Neural cell (in vitro differentiated cells): ENCODE measurements at regions not wholly inside any gene's neighbourhood (a gene's known extent, or its start where the extent isn't known, plus 50 kb on each side); places are given as distances from the start of the nearest gene placed in this dataset.

ENCODE experiments used
- CTCF ChIP-seq: fragments of 450-650 bp; IDR thresholded peaks from 2 replicates; pipeline ENCODE4 v1.5.1; 2014; ENCODE audit warnings: antibody characterized with exemption, mild to moderate bottlenecking, moderate library complexity; ENCODE audit not compliant: poor library complexity, severe bottlenecking
- EP300 ChIP-seq: fragments of 450-650 bp; conservative IDR thresholded peaks from 2 replicates; pipeline ENCODE4 v1.6.1; 2014; ENCODE audit warnings: antibody characterized with exemption, mild to moderate bottlenecking, moderate library complexity; ENCODE audit not compliant: poor library complexity, severe bottlenecking
- EZH2 ChIP-seq: fragments of 200-600, 300-800 bp; shearing (Covaris generic), sonication (generic); IDR thresholded peaks from 2 replicates; pipeline ENCODE4 v1.6.1; 2014; ENCODE audit warnings: antibody characterized with exemption, low read length, borderline replicate concordance, mild to moderate bottlenecking; ENCODE audit not compliant: insufficient read depth, poor library complexity, severe bottlenecking
- POLR2AphosphoS5 ChIP-seq: IDR thresholded peaks from 2 replicates; pipeline ENCODE4 v1.6.1; 2012

GRCh38 chr6:148142821-148143220 lies 199.8 kb upstream of the SASH1 start:
- TF ChIP-seq CTCF (no peak), POLR2AphosphoS5 (no peak), EZH2 (no peak), EP300 (no peak)
